ENCODE measurements at regions not wholly inside any gene's neighbourhood (a gene's known extent, or its start where the extent isn't known, plus 50 kb on each side); places are given as distances from the start of the nearest gene placed in this dataset.

DNA sequence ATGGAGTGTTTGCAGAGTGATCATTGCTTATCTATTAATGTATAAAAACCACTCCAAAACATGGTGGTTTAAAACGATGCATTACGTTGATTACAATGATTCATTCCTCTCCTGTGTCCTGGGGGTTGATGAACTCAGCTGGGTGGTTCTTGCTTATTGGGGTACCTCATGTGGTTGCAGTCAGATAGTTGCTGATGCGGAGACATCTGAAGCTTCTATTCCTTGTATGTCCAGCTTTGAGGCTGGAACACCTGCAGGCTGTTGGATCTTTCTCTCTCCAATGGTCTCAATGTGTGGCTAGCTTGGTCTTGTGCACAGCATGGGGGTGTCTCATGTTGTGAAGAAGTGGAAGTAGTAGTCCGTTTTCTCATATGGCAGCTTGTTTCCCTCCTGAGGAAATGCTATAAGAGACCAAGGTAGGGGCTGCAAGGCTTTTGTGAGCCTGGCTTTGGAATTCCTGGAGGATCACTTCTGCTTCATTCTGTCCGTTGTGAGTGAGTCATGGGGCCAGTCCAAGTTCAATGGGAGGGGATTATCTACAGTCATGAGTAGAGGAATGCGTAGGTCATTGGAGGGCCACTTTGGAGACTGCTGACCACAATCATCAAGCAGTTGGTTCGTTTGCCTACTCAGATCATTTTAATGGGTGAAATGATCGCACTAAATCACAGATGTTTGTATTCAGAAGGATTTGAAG is 601.0 kb downstream of the SLC4A3 start:
- peak; percentile 97 for DNase-seq

DNA sequence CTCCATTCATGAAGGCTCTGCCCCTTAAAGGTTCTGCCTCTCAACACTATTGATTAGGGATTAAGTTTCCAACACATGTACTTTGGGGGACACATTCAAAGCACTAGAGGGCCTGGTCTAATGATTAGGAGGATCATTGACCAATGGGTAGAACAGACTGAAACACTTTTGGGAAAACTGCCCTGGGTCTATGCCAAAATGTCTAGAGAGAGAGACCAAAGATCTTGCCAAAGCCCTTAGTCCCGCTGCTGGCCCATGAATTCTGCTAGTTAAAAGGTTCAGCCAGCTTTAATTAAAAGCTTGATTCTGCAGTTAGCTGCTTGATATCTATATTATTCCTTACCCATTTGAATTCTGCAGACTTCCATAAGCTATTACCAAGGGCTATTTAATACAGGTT is 613.2 kb downstream of the SLC4A3 start:
- no peak for DNase-seq

GRCh38 chr2:220241423-220241822 is 614.0 kb downstream of the SLC4A3 start:
- no peak for DNase-seq

GRCh38 chr2:220243571-220243970 is 616.1 kb downstream of the SLC4A3 start:
- DNase-seq = no peak

- peak; percentile 20 for DNase-seq
Measured at GRCh38 chr2:220246386-220246785, 619.0 kb downstream of the SLC4A3 start.

GRCh38 chr2:220247588-220248350 is 620.3 kb downstream of the SLC4A3 start:
- DNase-seq = no peak

DNA sequence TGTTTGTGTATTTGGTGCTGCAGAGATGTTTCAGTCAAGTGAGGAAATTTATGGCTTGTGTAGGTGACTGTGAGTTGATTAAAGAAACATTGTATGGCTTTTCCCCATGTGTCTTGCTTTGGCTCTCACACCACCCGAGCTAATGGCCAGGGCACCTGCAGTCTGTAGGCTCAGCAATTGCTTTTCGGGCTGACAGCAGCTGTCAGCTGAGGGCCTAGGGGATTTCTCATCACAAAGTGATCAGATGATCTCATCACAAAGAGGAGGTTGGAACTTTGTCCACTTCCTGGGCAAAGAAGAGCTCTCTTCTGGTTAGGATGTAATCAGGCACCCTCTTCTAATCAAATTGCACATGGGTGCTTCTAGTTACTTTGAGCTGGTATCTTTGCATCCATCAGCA is 632.2 kb downstream of the SLC4A3 start:
- DNase-seq = no peak

GRCh38 chr2:220263300-220263699 is 635.9 kb downstream of the SLC4A3 start:
- DNase-seq = no peak

GRCh38 chr2:220269367-220269766 is 641.9 kb downstream of the SLC4A3 start:
- no peak for DNase-seq

DNA sequence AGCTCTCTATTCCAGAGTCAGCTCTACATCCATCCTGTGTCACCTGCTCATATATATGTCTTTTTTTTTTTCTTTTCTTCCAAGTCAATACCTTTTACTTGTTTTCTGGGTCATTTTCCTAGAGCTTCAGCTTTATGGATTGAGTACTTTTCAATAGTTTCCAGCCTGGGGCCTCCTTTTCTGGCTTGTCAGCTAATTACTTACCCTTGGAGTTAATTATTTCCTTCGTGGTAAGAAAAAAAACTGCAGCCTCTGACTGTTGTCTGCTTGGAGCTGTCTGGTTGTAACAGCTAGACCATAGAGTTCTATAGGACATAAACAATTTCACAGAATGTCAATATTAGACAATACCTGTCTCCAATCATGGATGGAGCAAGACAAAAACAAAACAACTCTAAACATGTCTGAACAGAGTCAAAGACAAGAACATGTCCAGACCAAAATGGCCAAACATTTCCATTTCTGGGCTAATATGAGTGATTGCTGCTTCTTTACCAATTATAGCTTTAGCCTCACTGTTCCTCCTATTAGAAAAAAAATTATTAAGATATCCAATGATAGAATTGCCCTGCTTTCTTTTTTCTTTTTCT is 643.1 kb downstream of the SLC4A3 start:
- DNase-seq = no peak

GRCh38 chr2:220272656-220273055 is 645.2 kb downstream of the SLC4A3 start:
- no peak for DNase-seq

DNA sequence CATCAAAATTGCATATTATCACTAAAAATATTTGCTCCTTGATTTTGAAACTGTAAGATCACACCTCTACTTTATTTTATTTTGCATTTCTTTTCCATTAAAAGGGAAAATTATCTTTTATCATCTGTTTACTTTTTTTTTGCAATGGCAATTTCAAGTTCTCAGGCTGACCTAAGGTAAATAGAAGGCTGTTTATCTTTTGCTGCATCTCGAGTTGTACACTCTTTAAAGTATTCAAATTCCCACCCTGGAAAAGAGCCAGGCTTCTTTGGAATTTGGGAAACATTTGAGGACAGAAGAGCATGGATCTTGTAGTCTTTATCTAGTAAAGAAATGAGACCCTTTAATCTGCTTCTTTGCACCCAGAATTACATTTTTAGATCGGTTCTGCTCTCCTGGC is 645.7 kb downstream of the SLC4A3 start:
- no peak for DNase-seq

DNA sequence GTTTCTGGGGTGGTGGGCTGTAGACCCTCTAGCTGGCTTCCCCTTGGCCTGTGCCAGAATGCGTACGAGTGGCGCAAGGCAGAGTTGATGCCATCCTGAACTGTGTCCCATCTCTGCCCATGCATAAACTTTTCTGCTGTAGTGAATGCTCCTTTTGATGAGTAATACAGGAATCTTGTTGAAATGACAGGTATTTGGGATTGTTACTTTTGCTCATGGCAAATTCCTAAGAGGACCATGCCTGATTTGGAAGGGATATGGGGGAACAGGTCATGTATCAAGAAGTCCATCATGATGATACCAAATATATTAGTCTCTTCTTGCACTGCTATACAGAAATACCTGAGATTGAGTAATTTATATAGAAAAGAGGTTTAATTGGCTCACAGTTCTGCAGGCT is 648.0 kb downstream of the SLC4A3 start:
- DNase-seq = no peak

DNA sequence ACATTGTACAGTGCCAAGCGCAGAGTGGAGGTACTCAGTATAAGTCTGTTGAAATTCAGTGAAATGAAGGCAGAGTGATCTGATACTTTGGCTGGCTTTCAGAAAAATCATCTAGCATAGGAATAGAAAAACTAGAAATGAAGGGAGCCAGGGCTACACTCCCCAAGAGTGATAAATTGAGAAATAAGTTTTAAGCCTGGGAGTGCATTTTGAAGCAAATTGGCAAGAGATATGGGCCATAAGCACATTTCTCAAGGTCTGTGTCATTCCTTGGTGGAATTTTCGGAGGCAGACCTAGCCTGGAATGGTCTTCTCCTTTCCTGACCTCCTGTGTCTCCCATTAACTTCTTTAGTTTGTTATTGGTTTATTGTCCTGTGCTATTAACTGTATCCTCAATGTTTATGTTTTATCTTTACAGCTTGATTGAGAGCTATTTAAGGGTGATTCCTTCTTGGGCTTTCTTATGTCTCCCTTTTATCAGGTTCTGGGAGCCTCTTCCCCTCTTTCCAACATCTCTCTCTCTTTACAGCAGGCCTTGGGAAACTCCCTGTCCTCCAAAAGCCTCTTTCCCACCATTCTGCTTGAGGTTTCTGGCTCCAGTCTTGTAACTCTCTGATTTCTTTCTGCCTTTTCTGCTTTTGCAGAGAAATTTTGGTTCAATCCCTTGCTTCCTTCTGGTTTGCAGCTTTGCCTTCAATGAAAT is 649.5 kb downstream of the SLC4A3 start:
- peak; percentile 7 for DNase-seq

DNA sequence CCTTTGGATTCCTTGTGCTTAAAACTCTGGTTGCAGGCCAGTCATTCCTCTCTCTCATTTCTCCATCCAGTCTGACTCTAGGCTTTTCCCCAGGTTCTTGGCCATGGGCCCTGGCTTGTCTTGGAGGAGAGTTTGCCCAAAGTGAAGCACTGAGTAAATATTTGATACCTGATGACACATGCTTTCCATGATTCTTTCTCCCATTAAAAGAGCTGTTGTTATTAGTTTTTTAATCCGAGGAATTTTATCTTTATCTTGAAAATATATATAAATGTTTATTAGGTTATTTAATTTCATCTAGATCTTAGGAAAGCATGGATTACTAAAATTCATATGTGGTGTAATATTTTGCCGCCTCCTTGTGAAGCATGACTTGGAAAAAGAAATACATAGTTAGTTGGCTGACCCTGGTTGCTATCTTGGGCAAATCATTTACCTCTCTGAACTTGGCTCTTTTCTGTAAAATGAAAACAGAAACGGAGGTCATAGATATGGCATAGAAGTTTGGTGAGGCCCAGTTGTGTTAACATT is 650.1 kb downstream of the SLC4A3 start:
- peak; percentile 38 for DNase-seq

- no peak for DNase-seq
Measured at GRCh38 chr2:220278022-220278421, 650.6 kb downstream of the SLC4A3 start.

DNA sequence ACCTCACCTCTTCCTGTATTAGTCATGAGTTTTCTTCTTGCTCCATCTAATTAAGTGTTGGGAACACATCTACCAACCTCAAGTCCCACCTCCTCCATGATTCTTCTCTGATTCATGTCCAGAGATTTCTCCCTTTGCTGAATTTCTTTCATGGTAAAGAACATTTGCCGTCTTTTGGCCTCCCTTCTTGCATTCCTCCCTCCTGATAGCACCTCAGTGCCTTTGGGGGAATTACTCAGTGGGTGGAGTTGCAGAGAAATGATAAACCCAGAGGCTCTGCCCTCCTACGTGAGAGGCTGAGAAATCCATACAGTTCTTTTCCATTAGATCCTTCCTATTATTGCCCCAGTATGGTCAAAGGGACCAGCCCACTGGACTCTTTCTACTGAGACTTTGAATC is 651.9 kb downstream of the SLC4A3 start:
- peak; percentile 73 for DNase-seq

- DNase-seq = peak; percentile 48
Measured at GRCh38 chr2:220279840-220280239, 652.4 kb downstream of the SLC4A3 start.

- no peak for DNase-seq
Measured at GRCh38 chr2:220280736-220281135, 653.3 kb downstream of the SLC4A3 start.

DNA sequence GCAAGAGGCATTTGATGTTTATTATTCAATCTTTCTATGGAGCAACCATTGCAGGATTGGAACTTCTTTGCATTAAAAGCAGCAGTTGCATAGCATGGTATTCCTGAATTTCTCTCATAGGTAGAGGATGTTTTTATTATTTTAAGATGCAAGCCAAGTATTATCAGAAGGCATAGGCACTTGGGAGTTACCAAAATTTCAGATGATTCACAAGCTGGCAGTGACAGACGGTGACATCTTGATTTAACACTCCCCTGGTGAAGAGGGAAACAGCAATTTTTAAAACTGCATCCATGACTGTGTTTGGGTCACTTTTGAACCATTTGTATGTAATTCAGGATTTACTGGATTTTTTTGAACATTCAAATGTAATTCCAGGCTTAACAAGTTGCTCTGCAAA is 654.3 kb downstream of the SLC4A3 start:
- no peak for DNase-seq

DNA sequence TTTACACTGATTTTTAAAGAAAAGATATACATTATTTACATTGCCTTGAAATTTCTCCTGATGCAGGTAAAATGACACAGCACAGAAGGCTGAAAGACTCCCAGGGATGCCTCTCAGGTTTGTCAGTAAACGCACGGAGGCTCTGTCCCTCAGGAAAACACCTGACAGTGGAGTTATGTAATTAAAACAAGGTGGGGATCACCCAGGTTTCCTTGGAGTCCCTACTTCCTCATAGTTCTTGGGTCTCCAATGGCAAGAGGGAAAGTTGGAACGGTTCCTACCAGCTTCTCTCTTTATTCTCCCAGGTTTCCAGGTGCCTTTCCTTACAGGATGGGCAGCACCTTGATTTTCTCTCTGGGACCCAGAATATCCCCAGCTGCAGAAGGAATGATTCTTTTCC is 654.8 kb downstream of the SLC4A3 start:
- no peak for DNase-seq

DNA sequence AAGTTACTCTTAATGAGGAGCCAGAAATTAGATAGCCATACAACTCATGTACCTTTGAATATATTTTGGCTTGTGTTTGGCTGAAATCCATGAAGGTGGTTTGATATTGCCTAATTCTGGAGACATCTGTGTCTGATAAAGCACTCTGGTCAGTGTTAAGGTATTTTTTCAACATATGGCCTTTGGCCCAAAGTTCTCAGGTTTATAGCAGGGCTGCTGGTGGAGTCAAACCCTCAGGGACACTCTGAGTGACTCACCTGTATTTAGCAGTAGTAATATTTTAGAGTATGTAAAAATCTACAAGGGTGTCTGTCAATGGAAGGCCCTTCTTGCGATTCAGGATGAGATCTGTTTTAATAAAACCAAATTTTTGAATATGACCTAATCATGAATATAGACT is 666.5 kb downstream of the SLC4A3 start:
- no peak for DNase-seq

- DNase-seq = no peak
Measured at GRCh38 chr2:220296174-220296573, 668.7 kb downstream of the SLC4A3 start.

Data from HCEC 1CT (cell line).